Gastroesophageal sphincter (tissue), 4 donors: ENCODE measurements at regions not wholly inside any gene's neighbourhood (a gene's known extent, or its start where the extent isn't known, plus 50 kb on each side); places are given as distances from the start of the nearest gene placed in this dataset.

ENCODE experiments used
- ATAC-seq: fragments of 150-250 bp; one replicate; pipeline ENCODE4 v1.9.1; 2016; ENCODE audit warnings: mild to moderate bottlenecking, moderate library complexity
- H3K27ac ChIP-seq, 4 donors: fragments of 200-600 bp; sonication (generic) in 3 of 4; 1 replicate in 3 of 4; 2 replicates in 1 of 4; pipeline ENCODE4 v1.5.1; 2016 to 2019
- H3K27me3 ChIP-seq: fragments of 200-600 bp; sonication (generic); one replicate; pipeline ENCODE4 v1.5.1; 2019
- H3K36me3 ChIP-seq, 2 donors: fragments of 200-600 bp; sonication (generic); one replicate each; pipeline ENCODE4 v1.5.1; 2019; ENCODE audit warnings: control low read depth in 1 of 2
- H3K4me1 ChIP-seq, 3 donors: fragments of 200-600 bp; sonication (generic); 1 replicate in 2 of 3; 2 replicates in 1 of 3; pipeline ENCODE4 v1.5.1; 2016 to 2019; ENCODE audit warnings: control low read depth in 2 of 3
- H3K4me3 ChIP-seq, 2 donors: fragments of 200-600 bp; sonication (generic); one replicate each; pipeline ENCODE4 v1.5.1; 2019; ENCODE audit warnings: mild to moderate bottlenecking in 1 of 2, moderate library complexity in 1 of 2
- H3K9me3 ChIP-seq, 3 donors: fragments of 200-600 bp; sonication (generic); one replicate each; pipeline ENCODE4 v1.5.1; 2017 to 2019; ENCODE audit warnings: control low read depth in 2 of 3
- CTCF ChIP-seq, 4 experiments: fragments of 200-600 bp in 2 of 4; fragments of 450-650 bp in 2 of 4; sonication (generic) in 1 of 4; IDR thresholded peaks; one replicate each; pipeline ENCODE4 v1.5.1; 2017 to 2019; ENCODE audit warnings: antibody characterized with exemption in 4 of 4, mild to moderate bottlenecking in 2 of 4, moderate library complexity in 2 of 4
- EP300 ChIP-seq: sonication (generic); formaldehyde crosslinking; IDR thresholded peaks from one replicate; pipeline ENCODE4 v1.6.1; 2017; ENCODE audit warnings: antibody characterized with exemption, mild to moderate bottlenecking
- POLR2A ChIP-seq, 2 donors: fragments of 450-650 bp; IDR thresholded peaks; one replicate each; pipeline ENCODE4 v1.6.1; 2017; ENCODE audit warnings: antibody characterized with exemption in 2 of 2, mild to moderate bottlenecking in 2 of 2, moderate library complexity in 1 of 2
- POLR2AphosphoS5 ChIP-seq: sonication (generic); formaldehyde crosslinking; IDR thresholded peaks from one replicate; pipeline ENCODE4 v1.6.1; 2017; ENCODE audit warnings: antibody characterized with exemption
- WGBS, 2 donors: methylation state at CpG; one replicate each; pipeline ENCODE4 v1.1.5; 2018; ENCODE audit warnings: low coverage in 1 of 2; 5-methylcytosine and 5-hydroxymethylcytosine counted together

DNA sequence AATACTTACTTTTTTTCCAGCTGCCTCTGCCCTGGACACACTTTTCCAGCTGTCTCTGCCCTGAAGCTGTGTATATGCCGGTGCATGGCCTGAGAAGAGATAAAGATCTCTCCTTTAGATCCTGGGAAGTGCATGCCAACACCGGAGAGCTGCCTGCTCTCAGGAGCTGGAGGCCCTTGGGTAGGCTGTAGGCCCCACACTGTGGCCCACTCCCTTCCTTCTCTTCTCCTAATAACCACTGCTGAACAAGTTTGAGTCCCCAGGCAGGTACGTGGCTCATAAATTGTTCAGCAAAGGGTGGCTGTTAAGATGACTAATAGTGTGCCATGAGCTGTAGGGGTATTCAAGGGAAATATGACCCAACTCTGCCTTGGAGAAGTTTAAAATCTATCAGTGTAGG is 102.5 kb downstream of the CD24 start:
- H3K4me3 ChIP-seq: no peak overlapping the region
- no peaks in the 10 kb centered on the region for H3K27me3 ChIP-seq
- H3K9me3 ChIP-seq: peaks cover 0 to 9% (median 0%) of the 10 kb centered on the region in 3 donors
- no peaks in the 10 kb centered on the region for H3K4me1 ChIP-seq
- TF ChIP-seq POLR2AphosphoS5 (no peak), CTCF (IDR thresholded peaks at IDR 0.05) (no peak), EP300 (no peak), POLR2A (IDR thresholded peaks at IDR 0.05) (no peak)
- H3K27ac ChIP-seq: no peak overlapping the region
- ATAC-seq: no peak
- 57 to 67% methylated on average over 1 to 3 of the region's 3 CpGs for WGBS, 2 donors
- H3K36me3 ChIP-seq: no peaks in the 10 kb centered on the region

- no peak for TF ChIP-seq POLR2A (IDR thresholded peaks at IDR 0.05)
These were observed 103.5 kb downstream of the CD24 start for GRCh38 chr6:106870824-106871717.

DNA sequence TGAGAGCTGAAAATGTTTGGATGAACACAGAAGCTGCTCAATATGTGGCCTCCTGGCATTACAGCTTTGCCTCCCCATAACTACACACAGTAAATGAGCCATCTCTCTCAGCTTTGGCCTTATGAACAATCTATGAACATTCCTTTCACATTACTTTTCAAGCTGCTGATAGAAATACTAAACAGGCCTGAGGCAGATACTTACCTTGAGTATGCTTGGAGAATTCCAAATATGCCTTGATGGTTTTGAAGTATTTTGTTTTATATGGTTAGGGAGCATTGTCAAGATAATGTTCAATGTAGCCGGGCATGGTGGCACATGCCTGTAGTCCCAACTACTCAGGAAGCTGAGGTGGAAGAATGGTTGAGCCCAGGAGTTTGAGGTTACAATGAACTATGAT is 104.5 kb downstream of the CD24 start:
- WGBS, 2 donors: no CpG with 5 or more reads among the region's 1 CpG
- Histone ChIP-seq H3K36me3 (no peaks in the 10 kb centered on the region), H3K4me3 (no peak overlapping the region), H3K27me3 (no peaks in the 10 kb centered on the region), H3K9me3 (no peaks in the 10 kb centered on the region), H3K27ac (no peak overlapping the region), H3K4me1 (no peaks in the 10 kb centered on the region)
- no peak for ATAC-seq
- TF ChIP-seq CTCF (IDR thresholded peaks at IDR 0.05) (no peak), EP300 (no peak), POLR2A (IDR thresholded peaks at IDR 0.05) (no peak), POLR2AphosphoS5 (no peak)

More at GRCh38 chr6:106870824-106871717, 103.5 kb downstream of the CD24 start:
- no peaks in the 10 kb centered on the region for H3K27me3 ChIP-seq
- H3K9me3 ChIP-seq: peaks cover 0 to 9% (median 0%) of the 10 kb centered on the region in 3 donors
- no peaks in the 10 kb centered on the region for H3K36me3 ChIP-seq
- H3K4me3 ChIP-seq: no peak overlapping the region
- ATAC-seq: no peak
- no peak overlapping the region for H3K27ac ChIP-seq
- no peaks in the 10 kb centered on the region for H3K4me1 ChIP-seq
- WGBS, 2 donors: 29 to 59% methylated on average over 1 to 3 of the region's 3 CpGs

DNA sequence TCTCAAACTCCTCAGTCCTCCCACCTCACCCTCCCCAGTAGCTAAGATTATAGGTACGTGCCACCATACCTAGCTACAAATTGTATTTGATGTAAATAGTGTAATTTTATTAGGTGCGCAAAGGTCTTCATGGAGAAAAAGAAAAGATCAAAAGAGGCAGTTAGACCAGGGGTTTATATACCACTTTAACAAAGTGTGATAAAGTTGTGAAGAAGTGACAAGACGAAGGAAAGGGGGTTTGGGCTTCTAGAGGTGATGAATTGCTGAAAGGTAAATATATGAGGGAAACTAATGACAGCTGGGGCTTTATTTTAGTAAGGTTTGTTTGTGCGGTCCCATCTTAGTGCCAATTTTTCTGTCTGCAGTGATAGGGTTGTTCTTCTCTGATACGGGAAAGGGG is 105.3 kb downstream of the CD24 start:
- Histone ChIP-seq H3K9me3 (no peaks in the 10 kb centered on the region), H3K27ac (no peak overlapping the region), H3K27me3 (no peaks in the 10 kb centered on the region), H3K36me3 (no peaks in the 10 kb centered on the region), H3K4me3 (no peak overlapping the region), H3K4me1 (no peaks in the 10 kb centered on the region)
- 67 to 84% methylated on average over 4 to 5 of the region's 5 CpGs for WGBS, 2 donors
- TF ChIP-seq EP300: no peak
- no peak for TF ChIP-seq POLR2A (IDR thresholded peaks at IDR 0.05)
- TF ChIP-seq CTCF (IDR thresholded peaks at IDR 0.05): no peak
- TF ChIP-seq POLR2AphosphoS5: no peak
- ATAC-seq: no peak

DNA sequence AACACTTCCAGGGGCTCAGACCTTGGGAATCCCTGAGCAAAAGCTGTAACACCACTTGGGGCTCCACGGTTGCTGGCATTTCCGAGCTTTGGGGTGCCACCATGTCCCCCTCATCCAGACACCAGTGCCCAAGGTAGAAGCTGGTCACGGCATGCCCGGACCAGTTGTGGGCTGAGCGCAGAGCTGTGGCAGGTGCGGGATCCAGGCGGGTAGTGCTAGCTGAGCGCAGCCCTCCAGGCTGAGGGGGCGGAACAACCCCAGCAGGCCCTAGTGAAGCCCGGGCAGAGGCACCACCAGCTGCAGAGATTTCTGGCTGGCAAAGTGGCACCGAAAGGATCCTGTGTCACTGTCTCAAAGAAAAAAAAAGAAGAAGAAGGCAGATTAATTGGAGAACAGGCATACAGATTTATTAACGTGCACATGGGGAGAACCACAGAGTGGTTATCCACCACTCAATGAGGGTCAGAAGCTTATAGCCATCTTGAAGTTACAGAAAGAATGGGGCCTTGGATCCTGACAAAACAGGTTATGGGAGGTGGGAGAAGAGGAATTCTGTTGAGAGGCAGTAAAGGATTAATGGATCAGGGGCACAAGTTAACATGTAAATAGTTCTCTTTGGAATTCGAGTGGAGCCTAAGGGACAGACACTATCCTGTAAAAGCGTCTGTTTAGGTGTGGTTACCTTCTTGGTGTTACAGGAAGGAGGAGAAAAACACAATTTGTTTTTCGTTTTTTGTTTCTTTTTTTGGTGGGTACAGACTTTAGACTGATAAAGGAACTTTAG is 107.5 kb downstream of the CD24 start:
- 63 to 83% methylated on average over 4 to 12 of the region's 15 CpGs for WGBS, 2 donors
- no peak for ATAC-seq
- no peaks in the 10 kb centered on the region for H3K27me3 ChIP-seq

More for the DNA sequence above, 107.5 kb downstream of the CD24 start:
- Histone ChIP-seq H3K4me1 (no peaks in the 10 kb centered on the region), H3K4me3 (no peak overlapping the region), H3K9me3 (no peaks in the 10 kb centered on the region), H3K27ac (no peak overlapping the region), H3K36me3 (no peaks in the 10 kb centered on the region)
- TF ChIP-seq CTCF (IDR thresholded peaks at IDR 0.05) (no peak), POLR2A (IDR thresholded peaks at IDR 0.05) (no peak), POLR2AphosphoS5 (no peak), EP300 (no peak)
